Vagina (tissue), 2 donors: ENCODE measurements at regions not wholly inside any gene's neighbourhood (a gene's known extent, or its start where the extent isn't known, plus 50 kb on each side); places are given as distances from the start of the nearest gene placed in this dataset.

ENCODE experiments used
- CTCF ChIP-seq, 3 experiments: fragments of 450-650 bp in 2 of 3; fragments of 200-600 bp in 1 of 3; sonication (generic) in 1 of 3; IDR thresholded peaks; one replicate each; pipeline ENCODE4 v1.5.1; 2017 to 2019; ENCODE audit warnings: antibody characterized with exemption in 3 of 3, mild to moderate bottlenecking in 2 of 3, moderate library complexity in 2 of 3
- POLR2A ChIP-seq, 2 donors: fragments of 450-650 bp; IDR thresholded peaks; one replicate each; pipeline ENCODE4 v1.6.1; 2017; ENCODE audit warnings: antibody characterized with exemption in 2 of 2, mild to moderate bottlenecking in 2 of 2, moderate library complexity in 2 of 2
- POLR2AphosphoS5 ChIP-seq, 2 donors: sonication (generic); formaldehyde crosslinking; IDR thresholded peaks; one replicate each; pipeline ENCODE4 v1.9.0; 2017; ENCODE audit warnings: antibody characterized with exemption in 2 of 2, mild to moderate bottlenecking in 2 of 2, low read depth in 1 of 2; ENCODE audit not compliant: insufficient read depth in 1 of 2

- TF ChIP-seq CTCF (IDR thresholded peaks at IDR 0.05) (no peak), POLR2A (IDR thresholded peaks at IDR 0.05) (no peak), POLR2AphosphoS5 (IDR thresholded peaks at IDR 0.05; ENCODE audit: insufficient read depth in 1 of 2, low read depth in 1 of 2) (no peak)
These were observed 359.1 kb downstream of the S1PR1 start for GRCh38 chr1:101595881-101596374.
